ENCODE measurements at regions not wholly inside any gene's neighbourhood (a gene's known extent, or its start where the extent isn't known, plus 50 kb on each side); places are given as distances from the start of the nearest gene placed in this dataset.

GRCh38 chr3:94179059-94179458, 116.2 kb downstream of the NSUN3 start:
- Mint-ChIP-seq H3K9me3 (ENCODE audit: unreplicated experiment) (no peaks in the 10 kb centered on the region), H3K4me3 (ENCODE audit: unreplicated experiment) (no peak overlapping the region), H3K4me1 (ENCODE audit: low read depth, unreplicated experiment) (peaks cover 34% of the 10 kb centered on the region), H3K36me3 (ENCODE audit: unreplicated experiment) (no peaks in the 10 kb centered on the region), H3K27me3 (ENCODE audit: unreplicated experiment) (no peaks in the 10 kb centered on the region), H3K27ac (ENCODE audit: unreplicated experiment) (peak overlapping the region; percentile 67)
- no peak for DNase-seq
- TF ChIP-seq CTCF (IDR thresholded peaks at IDR 0.05; ENCODE audit: partially characterized antibody, unreplicated experiment): no peak

DNA sequence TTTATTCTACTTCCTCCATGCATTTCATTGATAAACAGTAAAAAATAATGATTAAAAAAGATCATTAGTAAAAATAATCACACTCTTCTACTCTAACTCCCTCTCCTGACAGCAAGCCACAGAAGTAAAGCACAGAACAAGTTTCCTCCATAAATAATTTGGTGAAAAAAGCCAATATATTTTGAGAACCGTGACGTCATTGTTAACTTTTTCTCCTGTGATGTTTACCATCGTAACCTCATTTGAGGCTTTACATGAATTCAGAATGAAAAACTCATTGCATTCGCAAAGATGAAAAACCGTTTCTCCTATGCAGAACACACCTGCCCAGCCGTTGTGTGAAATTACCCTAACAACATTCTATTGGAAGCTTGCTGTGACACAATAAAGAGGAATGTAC, 120.7 kb downstream of the NSUN3 start:
- Mint-ChIP-seq H3K27me3 (ENCODE audit: unreplicated experiment) (no peaks in the 10 kb centered on the region), H3K4me1 (ENCODE audit: low read depth, unreplicated experiment) (peaks cover 13% of the 10 kb centered on the region), H3K9me3 (ENCODE audit: unreplicated experiment) (no peaks in the 10 kb centered on the region), H3K36me3 (ENCODE audit: unreplicated experiment) (no peaks in the 10 kb centered on the region), H3K4me3 (ENCODE audit: unreplicated experiment) (no peak overlapping the region), H3K27ac (ENCODE audit: unreplicated experiment) (no peak overlapping the region)
- TF ChIP-seq CTCF (IDR thresholded peaks at IDR 0.05; ENCODE audit: partially characterized antibody, unreplicated experiment): no peak
- no peak for DNase-seq

- Mint-ChIP-seq H3K36me3 (ENCODE audit: unreplicated experiment) (no peaks in the 10 kb centered on the region), H3K9me3 (ENCODE audit: unreplicated experiment) (no peaks in the 10 kb centered on the region), H3K27ac (ENCODE audit: unreplicated experiment) (no peak overlapping the region), H3K27me3 (ENCODE audit: unreplicated experiment) (no peaks in the 10 kb centered on the region), H3K4me1 (ENCODE audit: low read depth, unreplicated experiment) (peaks cover 6% of the 10 kb centered on the region), H3K4me3 (ENCODE audit: unreplicated experiment) (no peak overlapping the region)
- DNase-seq: no peak
- TF ChIP-seq CTCF (IDR thresholded peaks at IDR 0.05; ENCODE audit: partially characterized antibody, unreplicated experiment): no peak
These were observed 121.9 kb downstream of the NSUN3 start for GRCh38 chr3:94184781-94185180.

DNA sequence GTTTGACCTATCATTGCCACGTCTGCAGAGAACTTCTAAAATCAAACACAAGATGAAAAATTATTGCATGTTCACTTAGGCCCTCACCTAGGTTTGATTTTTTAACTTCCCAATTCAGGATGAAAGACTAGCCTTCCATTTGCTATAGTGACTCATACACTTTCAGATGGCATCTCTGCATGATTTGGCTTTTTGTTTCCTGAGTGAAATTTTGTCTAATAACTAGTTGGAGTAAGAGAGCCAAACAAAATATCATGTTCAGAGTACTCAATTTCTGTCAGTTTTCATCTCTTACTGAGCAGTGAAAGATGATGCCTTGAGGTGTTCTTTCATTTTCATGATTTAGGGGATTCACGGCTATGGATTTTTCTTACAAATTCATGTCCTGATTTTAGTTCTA, 122.9 kb downstream of the NSUN3 start:
- no peak for DNase-seq
- no peak for TF ChIP-seq CTCF (IDR thresholded peaks at IDR 0.05; ENCODE audit: partially characterized antibody, unreplicated experiment)
- Mint-ChIP-seq H3K4me3 (ENCODE audit: unreplicated experiment) (no peak overlapping the region), H3K9me3 (ENCODE audit: unreplicated experiment) (no peaks in the 10 kb centered on the region), H3K27me3 (ENCODE audit: unreplicated experiment) (no peaks in the 10 kb centered on the region), H3K4me1 (ENCODE audit: low read depth, unreplicated experiment) (peaks cover 6% of the 10 kb centered on the region), H3K36me3 (ENCODE audit: unreplicated experiment) (no peaks in the 10 kb centered on the region), H3K27ac (ENCODE audit: unreplicated experiment) (no peak overlapping the region)

DNA sequence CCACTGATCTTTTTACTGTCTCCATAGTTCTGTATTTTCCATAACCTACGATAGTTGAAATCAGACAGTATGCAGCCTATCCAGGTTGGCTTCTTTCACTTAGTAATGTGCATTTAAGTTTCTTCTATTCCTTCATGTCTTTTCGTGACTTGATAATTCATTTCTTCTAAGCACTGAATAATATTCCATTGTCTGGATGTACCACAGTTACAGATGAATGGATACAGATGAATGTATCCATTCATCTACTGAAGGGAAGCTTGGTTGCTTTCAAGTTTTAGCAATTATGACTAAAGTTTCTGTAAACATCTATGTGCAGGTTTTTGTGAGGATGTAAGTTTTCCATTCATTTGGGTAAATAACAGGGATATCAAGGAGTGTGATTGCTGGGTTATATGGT, 124.8 kb downstream of the NSUN3 start:
- no peak for TF ChIP-seq CTCF (IDR thresholded peaks at IDR 0.05; ENCODE audit: partially characterized antibody, unreplicated experiment)
- no peaks in the 10 kb centered on the region for H3K9me3 Mint-ChIP-seq (ENCODE audit: unreplicated experiment)
- no peaks in the 10 kb centered on the region for H3K36me3 Mint-ChIP-seq (ENCODE audit: unreplicated experiment)
- H3K4me3 Mint-ChIP-seq (ENCODE audit: unreplicated experiment): no peak overlapping the region
- H3K27me3 Mint-ChIP-seq (ENCODE audit: unreplicated experiment): no peaks in the 10 kb centered on the region
- no peak for DNase-seq
- H3K27ac Mint-ChIP-seq (ENCODE audit: unreplicated experiment): no peak overlapping the region
- peaks cover 6% of the 10 kb centered on the region for H3K4me1 Mint-ChIP-seq (ENCODE audit: low read depth, unreplicated experiment)

All from glutamatergic neuron (in vitro differentiated cells).